KMS-11 (cell line): ENCODE measurements at regions not wholly inside any gene's neighbourhood (a gene's known extent, or its start where the extent isn't known, plus 50 kb on each side); places are given as distances from the start of the nearest gene placed in this dataset.
"Not testable (repeated sequence)": the region's sequence is repeated elsewhere in the genome, so short reads cannot be mapped to it uniquely, and the experiment has no call there.

ENCODE experiments used
- H2AFZ ChIP-seq: fragments of 200-600 bp; sonication (generic); 2 replicates; pipeline ENCODE4 v1.6.1; 2016; ENCODE audit warnings: antibody characterized with exemption, mixed run types, low read depth
- H3K27ac ChIP-seq: fragments of 200-600 bp; sonication (generic); 2 replicates; pipeline ENCODE4 v1.6.1; 2016; ENCODE audit warnings: mild to moderate bottlenecking, mixed run types
- H3K27me3 ChIP-seq: fragments of 200-600 bp; sonication (generic); 2 replicates; pipeline ENCODE4 v1.6.1; 2017; ENCODE audit warnings: mild to moderate bottlenecking, low read depth, mixed run types, moderate library complexity; ENCODE audit not compliant: insufficient read depth
- H3K36me3 ChIP-seq: fragments of 200-600 bp; sonication (generic); 2 replicates; pipeline ENCODE4 v1.6.1; 2017; ENCODE audit warnings: mild to moderate bottlenecking, mixed run types; ENCODE audit not compliant: insufficient read depth
- H3K4me1 ChIP-seq: fragments of 200-600 bp; sonication (generic); 2 replicates; pipeline ENCODE4 v1.6.1; 2016; ENCODE audit warnings: mild to moderate bottlenecking, low read depth, mixed run types; ENCODE audit not compliant: poor library complexity, severe bottlenecking
- H3K4me2 ChIP-seq: fragments of 200-600 bp; sonication (generic); 2 replicates; pipeline ENCODE4 v1.7.0; 2016; ENCODE audit warnings: mild to moderate bottlenecking, mixed run types
- H3K4me3 ChIP-seq: fragments of 200-600 bp; sonication (generic); IDR thresholded peaks from 2 replicates; pipeline ENCODE4 v1.6.1; 2017; ENCODE audit warnings: low read depth, low read length, mixed read lengths; ENCODE audit not compliant: insufficient read depth
- H3K79me2 ChIP-seq: fragments of 200-600 bp; sonication (generic); 2 replicates; pipeline ENCODE4 v1.6.1; 2016; ENCODE audit warnings: low read depth, mixed run types; ENCODE audit not compliant: insufficient read depth
- H3K9ac ChIP-seq: fragments of 200-600 bp; sonication (generic); 2 replicates; pipeline ENCODE4 v1.6.1; 2016; ENCODE audit warnings: mild to moderate bottlenecking, mixed run types
- H4K20me1 ChIP-seq: fragments of 200-600 bp; sonication (generic); 2 replicates; pipeline ENCODE4 v1.6.1; 2016; ENCODE audit warnings: mild to moderate bottlenecking, mixed run types; ENCODE audit not compliant: insufficient read depth
- TF ChIP-seq, protein P1 (sequence below): fragments of 200-600 bp; sonication (generic); conservative IDR thresholded peaks from 2 replicates; pipeline ENCODE4 v1.6.1; 2017; ENCODE audit warnings: low read depth, mild to moderate bottlenecking, antibody characterized with exemption, low read length, moderate library complexity, mixed read lengths

DNA sequence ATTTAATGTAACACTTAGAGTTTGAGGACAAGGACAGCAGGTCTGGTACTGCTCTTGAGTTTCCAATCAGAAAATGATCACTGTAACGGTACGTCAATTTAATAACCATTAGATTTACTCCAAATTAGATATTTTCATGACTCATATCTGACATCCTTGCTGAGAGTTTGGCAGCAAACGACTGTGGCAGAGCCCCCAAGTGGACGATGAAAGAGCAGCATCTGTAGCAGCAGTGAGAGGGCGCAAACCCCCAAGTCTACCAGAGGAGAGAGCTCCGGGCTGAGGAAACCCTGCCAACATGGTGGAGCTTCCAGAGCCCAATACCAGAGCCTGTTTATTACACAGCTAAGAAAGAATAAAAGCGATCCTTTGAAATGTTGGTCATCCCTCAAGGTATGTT is 73.2 kb upstream of the EPB41L4A start:
- Histone ChIP-seq H3K4me2 (no peak overlapping the region), H3K4me3 (no peak overlapping the region), H3K27ac (no peak overlapping the region), H3K36me3 (no peaks in the 10 kb centered on the region), H3K4me1 (no peaks in the 10 kb centered on the region), H3K9ac (no peak overlapping the region), H4K20me1 (no peaks in the 10 kb centered on the region), H3K79me2 (no peaks in the 10 kb centered on the region), H2AFZ (0 out of 2 replicates have a peak overlapping the region, but pooled peaks have one; percentile 15), H3K27me3 (no peaks in the 10 kb centered on the region)
- TF ChIP-seq, protein P1, sequence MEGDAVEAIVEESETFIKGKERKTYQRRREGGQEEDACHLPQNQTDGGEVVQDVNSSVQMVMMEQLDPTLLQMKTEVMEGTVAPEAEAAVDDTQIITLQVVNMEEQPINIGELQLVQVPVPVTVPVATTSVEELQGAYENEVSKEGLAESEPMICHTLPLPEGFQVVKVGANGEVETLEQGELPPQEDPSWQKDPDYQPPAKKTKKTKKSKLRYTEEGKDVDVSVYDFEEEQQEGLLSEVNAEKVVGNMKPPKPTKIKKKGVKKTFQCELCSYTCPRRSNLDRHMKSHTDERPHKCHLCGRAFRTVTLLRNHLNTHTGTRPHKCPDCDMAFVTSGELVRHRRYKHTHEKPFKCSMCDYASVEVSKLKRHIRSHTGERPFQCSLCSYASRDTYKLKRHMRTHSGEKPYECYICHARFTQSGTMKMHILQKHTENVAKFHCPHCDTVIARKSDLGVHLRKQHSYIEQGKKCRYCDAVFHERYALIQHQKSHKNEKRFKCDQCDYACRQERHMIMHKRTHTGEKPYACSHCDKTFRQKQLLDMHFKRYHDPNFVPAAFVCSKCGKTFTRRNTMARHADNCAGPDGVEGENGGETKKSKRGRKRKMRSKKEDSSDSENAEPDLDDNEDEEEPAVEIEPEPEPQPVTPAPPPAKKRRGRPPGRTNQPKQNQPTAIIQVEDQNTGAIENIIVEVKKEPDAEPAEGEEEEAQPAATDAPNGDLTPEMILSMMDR = peak; percentile 53

DNA sequence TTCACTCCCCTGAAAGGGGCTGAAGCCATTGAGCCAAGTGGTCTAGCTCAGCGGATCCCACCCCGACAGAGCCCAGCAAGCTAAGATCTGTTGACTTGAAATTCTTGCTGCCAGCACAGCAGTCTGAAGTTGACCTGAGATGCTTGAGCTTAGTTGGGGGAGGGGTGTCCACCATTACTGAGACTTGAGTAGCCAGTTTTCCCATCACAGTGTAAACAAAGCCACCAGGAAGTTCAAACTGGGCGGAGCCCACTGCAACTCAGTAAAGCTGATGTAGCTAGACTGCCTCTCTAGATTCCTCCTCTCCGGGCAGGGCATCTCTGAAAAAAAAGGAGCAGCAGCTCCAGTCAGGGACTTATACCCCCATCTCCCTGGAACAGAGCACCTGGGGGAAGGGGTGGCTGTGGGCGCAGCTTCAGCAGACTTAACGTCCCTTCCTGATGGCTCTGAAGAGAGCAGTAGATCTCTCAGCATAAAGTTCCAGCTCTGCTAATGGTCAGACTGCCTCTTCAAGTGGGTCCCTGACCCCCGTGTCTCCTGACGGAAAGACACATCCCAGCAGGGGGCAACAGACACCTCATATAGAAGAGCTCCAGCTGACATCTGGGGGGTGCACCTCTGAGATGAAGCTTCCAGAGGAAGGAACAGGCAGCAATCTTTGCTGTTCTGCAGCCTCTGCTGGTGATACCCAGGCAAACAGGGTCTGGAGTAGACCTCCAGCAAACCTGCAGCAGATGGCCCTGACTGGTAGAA is 84.8 kb upstream of the EPB41L4A start:
- H3K36me3 ChIP-seq, H3K9ac ChIP-seq, H3K4me2 ChIP-seq, H3K27ac ChIP-seq, H4K20me1 ChIP-seq, H3K27me3 ChIP-seq, H3K4me1 ChIP-seq, H3K79me2 ChIP-seq, H3K4me3 ChIP-seq, H2AFZ ChIP-seq: not testable (repeated sequence)

DNA sequence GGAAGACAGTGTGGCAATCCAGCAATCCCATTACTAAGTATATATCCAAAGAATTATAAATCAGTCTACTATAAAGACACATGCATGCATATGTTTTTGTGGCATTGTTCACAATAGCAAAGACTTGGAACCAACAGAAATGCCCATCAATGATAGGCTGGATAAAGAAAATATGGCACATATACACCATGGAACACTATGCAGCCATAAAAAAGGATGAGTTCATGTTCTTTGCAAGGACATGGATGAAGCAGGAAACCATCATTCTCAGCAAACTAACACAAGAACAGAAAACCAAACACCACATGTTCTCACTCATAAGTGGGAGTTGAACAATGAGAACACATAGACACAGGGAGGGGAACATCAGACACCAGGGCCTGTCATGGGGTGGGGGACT is 90.0 kb upstream of the EPB41L4A start:
- H3K36me3 ChIP-seq, H3K4me1 ChIP-seq, H3K4me2 ChIP-seq, H3K27ac ChIP-seq, H3K27me3 ChIP-seq, H4K20me1 ChIP-seq, H2AFZ ChIP-seq, H3K79me2 ChIP-seq, H3K4me3 ChIP-seq, H3K9ac ChIP-seq: not testable (repeated sequence)

DNA sequence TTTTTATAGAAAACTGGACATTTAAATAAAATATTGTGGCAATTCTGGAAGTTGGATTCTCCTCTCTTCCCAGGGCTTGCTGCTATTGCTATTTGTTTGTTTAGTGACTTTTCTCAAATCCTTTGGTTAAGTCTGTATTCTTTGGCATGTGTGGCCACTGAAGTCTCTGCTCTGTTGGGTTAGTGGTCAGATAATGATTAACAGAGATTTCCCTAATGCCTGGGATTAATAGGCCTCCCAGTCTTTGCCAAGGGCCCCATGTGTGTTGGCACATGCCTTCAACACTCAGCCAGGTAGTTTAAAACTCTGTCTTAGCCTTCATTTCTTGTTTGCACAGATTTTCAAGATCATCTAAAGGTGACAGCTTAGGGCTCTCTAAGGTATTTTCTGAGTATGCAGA is 92.8 kb upstream of the EPB41L4A start:
- Histone ChIP-seq H2AFZ (no peak overlapping the region), H3K4me2 (no peak overlapping the region), H3K36me3 (no peaks in the 10 kb centered on the region), H3K4me1 (no peaks in the 10 kb centered on the region), H3K79me2 (no peaks in the 10 kb centered on the region), H3K9ac (no peak overlapping the region), H3K27me3 (no peaks in the 10 kb centered on the region), H3K27ac (no peak overlapping the region), H4K20me1 (no peaks in the 10 kb centered on the region), H3K4me3 (no peak overlapping the region)
- TF ChIP-seq, protein P1 = no peak

DNA sequence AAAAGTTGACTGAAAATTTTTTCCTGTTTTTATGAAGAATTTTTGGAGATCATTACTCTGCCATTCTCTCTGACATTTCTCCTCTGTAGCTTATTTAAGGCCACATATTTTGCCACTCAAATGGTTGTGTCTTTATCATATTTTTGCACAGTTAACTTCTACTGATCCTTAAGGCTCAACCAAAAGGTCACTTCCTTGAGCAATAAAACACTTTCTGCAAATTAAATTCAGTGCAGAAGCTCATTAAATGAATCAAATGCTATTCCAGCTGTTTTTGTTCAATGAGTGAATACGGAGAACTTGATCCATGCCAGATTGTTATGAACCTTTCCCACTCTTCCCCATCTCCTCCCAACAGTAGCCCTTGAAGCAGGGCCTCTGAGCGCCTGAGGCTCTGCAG is 93.8 kb upstream of the EPB41L4A start:
- H3K79me2 ChIP-seq = no peaks in the 10 kb centered on the region
- no peak overlapping the region for H3K9ac ChIP-seq
- H3K36me3 ChIP-seq = no peaks in the 10 kb centered on the region
- H3K4me3 ChIP-seq = no peak overlapping the region
- H2AFZ ChIP-seq = no peak overlapping the region
- TF ChIP-seq, protein P1 = no peak
- no peak overlapping the region for H3K4me2 ChIP-seq
- H3K27ac ChIP-seq = no peak overlapping the region
- no peaks in the 10 kb centered on the region for H3K27me3 ChIP-seq
- no peaks in the 10 kb centered on the region for H4K20me1 ChIP-seq
- H3K4me1 ChIP-seq = no peaks in the 10 kb centered on the region
